ENCODE measurements at regions not wholly inside any gene's neighbourhood (a gene's known extent, or its start where the extent isn't known, plus 50 kb on each side); places are given as distances from the start of the nearest gene placed in this dataset.
"Not testable (repeated sequence)": the region's sequence is repeated elsewhere in the genome, so short reads cannot be mapped to it uniquely, and the experiment has no call there.

DNA sequence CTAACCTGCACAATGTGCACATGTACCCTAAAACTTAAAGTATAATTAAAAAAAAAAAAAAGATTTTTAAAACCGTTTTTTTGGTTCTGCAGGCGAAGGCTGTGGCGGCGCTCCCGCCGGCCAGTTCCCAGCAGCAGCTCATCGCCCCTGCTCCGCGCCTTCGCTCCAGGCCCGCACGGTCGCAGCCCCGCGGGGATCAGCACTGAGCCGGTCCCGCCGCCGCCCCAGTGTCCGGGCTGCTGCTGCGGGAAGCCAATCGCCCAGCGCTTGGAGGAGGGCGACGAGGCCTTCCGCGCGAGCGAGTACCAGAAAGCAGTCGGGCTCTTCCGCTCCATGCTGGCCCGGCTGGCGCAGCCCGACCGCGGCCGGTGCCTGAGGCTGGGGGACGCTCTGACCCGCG, 572.8 kb downstream of the TUBA3C start:
- TF ChIP-seq, protein P1, sequence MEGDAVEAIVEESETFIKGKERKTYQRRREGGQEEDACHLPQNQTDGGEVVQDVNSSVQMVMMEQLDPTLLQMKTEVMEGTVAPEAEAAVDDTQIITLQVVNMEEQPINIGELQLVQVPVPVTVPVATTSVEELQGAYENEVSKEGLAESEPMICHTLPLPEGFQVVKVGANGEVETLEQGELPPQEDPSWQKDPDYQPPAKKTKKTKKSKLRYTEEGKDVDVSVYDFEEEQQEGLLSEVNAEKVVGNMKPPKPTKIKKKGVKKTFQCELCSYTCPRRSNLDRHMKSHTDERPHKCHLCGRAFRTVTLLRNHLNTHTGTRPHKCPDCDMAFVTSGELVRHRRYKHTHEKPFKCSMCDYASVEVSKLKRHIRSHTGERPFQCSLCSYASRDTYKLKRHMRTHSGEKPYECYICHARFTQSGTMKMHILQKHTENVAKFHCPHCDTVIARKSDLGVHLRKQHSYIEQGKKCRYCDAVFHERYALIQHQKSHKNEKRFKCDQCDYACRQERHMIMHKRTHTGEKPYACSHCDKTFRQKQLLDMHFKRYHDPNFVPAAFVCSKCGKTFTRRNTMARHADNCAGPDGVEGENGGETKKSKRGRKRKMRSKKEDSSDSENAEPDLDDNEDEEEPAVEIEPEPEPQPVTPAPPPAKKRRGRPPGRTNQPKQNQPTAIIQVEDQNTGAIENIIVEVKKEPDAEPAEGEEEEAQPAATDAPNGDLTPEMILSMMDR (IDR thresholded peaks at IDR 0.05; ENCODE audit: low read depth, low read length): not testable (repeated sequence)
- not testable (repeated sequence) for TF ChIP-seq EZH2phosphoT487 (IDR thresholded peaks at IDR 0.05; ENCODE audit: low read depth)
